GM21526 (cell line): ENCODE measurements at regions not wholly inside any gene's neighbourhood (a gene's known extent, or its start where the extent isn't known, plus 50 kb on each side); places are given as distances from the start of the nearest gene placed in this dataset.
"Not testable (repeated sequence)": the region's sequence is repeated elsewhere in the genome, so short reads cannot be mapped to it uniquely, and the experiment has no call there.

Source experiments
- ATAC-seq: cut with Tn5 transposase; IDR thresholded peaks from one replicate; pipeline ENCODE4 v1.9.1; 2021; ENCODE audit warnings: moderate library complexity; ENCODE audit not compliant: unreplicated experiment, low FRiP score

- no peak for ATAC-seq
Observed at GRCh38 chr9:73923796-73924195, 573.3 kb upstream of the RORB start.

GRCh38 chr9:73951147-73951546 lies 546.0 kb upstream of the RORB start:
- ATAC-seq, result no peak

GRCh38 chr9:73962792-73963191 lies 534.3 kb upstream of the RORB start:
- ATAC-seq, result no peak

- ATAC-seq, result no peak
Observed at GRCh38 chr9:73969936-73970335, 527.2 kb upstream of the RORB start.

- ATAC-seq, result not testable (repeated sequence)
Observed at GRCh38 chr9:73976424-73976823, 520.7 kb upstream of the RORB start.

- ATAC-seq, result no peak
Observed at GRCh38 chr9:73979894-73980264, 517.3 kb upstream of the RORB start.

- no peak for ATAC-seq
Observed at GRCh38 chr9:73980754-73981153, 516.4 kb upstream of the RORB start.

GRCh38 chr9:73981405-73981804 lies 515.7 kb upstream of the RORB start:
- ATAC-seq, result no peak

- no peak for ATAC-seq
Observed at GRCh38 chr9:73995836-73996235, 501.3 kb upstream of the RORB start.

- ATAC-seq, result no peak
Observed at GRCh38 chr9:73996844-73997243, 500.3 kb upstream of the RORB start.

- ATAC-seq, result no peak
Observed at GRCh38 chr9:74001382-74001781, 495.8 kb upstream of the RORB start.

GRCh38 chr9:74006935-74007334 lies 490.2 kb upstream of the RORB start:
- ATAC-seq, result no peak

GRCh38 chr9:74007833-74008232 lies 489.3 kb upstream of the RORB start:
- no peak for ATAC-seq

GRCh38 chr9:74016004-74016403 lies 481.1 kb upstream of the RORB start:
- no peak for ATAC-seq

- ATAC-seq, result no peak
Observed at GRCh38 chr9:74025402-74025925, 471.7 kb upstream of the RORB start.

GRCh38 chr9:74032421-74032820 lies 464.7 kb upstream of the RORB start:
- no peak for ATAC-seq

- ATAC-seq, result no peak
Observed at GRCh38 chr9:74035786-74036185, 461.3 kb upstream of the RORB start.

- no peak for ATAC-seq
Observed at GRCh38 chr9:74036549-74037231, 460.4 kb upstream of the RORB start.

- no peak for ATAC-seq
Observed at GRCh38 chr9:74037274-74037673, 459.9 kb upstream of the RORB start.

GRCh38 chr9:74041588-74041987 lies 455.5 kb upstream of the RORB start:
- no peak for ATAC-seq

GRCh38 chr9:74044844-74045243 lies 452.3 kb upstream of the RORB start:
- no peak for ATAC-seq

GRCh38 chr9:74056023-74056422 lies 441.1 kb upstream of the RORB start:
- ATAC-seq, result no peak

- not testable (repeated sequence) for ATAC-seq
Observed at GRCh38 chr9:74057051-74057450, 440.1 kb upstream of the RORB start.
